Astrocyte of the hippocampus (primary cell): ENCODE measurements at regions not wholly inside any gene's neighbourhood (a gene's known extent, or its start where the extent isn't known, plus 50 kb on each side); places are given as distances from the start of the nearest gene placed in this dataset.
"Not testable (repeated sequence)": the region's sequence is repeated elsewhere in the genome, so short reads cannot be mapped to it uniquely, and the experiment has no call there.

Experiments
- DNase-seq: peaks from one replicate; pipeline ENCODE4 v3.0.0; 2011; ENCODE audit warnings: low read depth, low spot score

DNA sequence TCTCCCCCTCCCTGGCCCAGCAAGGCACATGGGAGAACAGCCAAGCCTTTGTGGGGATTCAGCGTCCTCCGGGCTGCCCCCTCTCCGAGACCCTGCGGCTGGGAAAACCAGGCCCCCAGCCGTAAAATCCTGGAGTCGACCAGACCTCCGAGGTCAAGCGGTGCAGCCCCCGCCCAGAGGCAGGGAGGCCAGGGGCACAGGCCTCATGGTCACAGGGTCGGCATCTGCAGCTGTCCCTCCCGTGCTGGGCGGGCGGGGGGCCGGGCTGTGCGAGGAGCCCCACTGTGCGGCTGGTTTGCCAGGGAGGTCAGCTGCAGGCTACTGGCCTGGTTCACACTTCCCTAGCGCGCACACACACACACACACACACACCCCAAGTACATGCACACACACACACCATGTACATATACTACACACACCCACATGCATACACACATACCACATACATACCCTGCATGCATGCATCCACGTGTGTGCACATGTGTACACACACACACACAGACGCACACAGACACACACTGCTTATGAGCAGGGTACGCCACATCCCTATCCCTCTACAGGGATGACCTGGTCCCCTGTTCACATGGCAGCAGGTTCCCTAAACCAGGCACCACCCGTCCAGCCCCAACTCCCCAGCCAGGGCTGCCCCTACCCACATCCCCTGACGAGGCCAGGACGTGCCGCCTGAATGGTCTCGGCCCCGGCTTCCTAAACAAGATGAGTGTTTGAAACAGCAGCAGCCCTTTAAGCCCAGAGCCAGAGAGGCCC, 108.9 kb upstream of the CIBAR2 start:
- DNase-seq = no peak

DNA sequence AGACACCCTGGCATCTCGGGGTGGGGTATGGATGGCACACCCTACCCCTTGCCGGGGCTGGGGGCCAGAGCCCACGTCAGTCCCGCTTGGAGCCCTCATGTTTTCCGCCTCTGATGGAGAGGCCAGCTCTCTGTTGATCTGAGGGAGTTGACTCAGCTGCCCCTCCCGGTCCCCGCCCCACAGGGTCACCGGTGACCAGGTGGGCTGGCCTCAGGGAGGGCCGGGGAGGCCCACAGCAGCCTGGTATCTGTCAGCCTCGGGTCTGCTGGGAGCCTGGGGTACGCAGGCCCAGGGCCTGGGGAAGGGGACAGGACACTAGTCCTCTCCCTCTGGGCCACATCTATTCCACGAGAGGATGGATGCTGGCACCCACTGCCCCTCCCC, 109.5 kb upstream of the CIBAR2 start:
- no peak for DNase-seq

DNA sequence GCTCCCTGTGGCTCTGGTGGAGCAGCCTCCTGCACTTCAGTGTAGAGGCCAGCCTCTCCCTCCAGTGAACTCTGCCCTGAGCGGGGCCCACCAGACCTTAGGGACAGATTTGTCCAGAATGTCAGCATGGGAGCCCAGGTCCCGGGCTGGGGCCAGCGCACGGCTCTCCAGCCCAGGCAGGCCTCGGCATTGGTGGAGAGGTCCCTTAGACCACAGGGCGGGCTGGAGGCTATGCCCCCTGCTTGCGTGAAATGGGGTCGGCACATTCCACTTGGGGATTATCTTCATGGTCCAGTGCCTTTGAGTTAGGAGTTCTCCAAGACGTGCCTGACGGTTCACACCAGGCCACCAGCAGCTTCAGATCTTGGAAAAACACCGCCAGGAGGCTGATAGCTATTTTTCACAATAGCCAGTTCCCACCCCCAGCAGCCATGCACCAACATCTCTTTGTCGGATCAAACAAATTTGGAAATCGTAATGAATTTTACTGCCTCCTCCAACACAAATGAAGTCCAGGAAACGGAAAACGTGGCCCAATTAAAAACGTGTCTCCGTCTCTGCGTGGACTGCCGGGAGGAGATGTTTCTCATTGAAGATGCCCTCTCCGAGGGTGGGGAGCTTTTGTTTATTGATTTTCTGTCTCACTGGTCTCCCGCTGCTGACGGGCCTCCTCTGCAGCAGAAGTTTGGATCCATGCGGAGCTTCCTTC, 110.0 kb upstream of the CIBAR2 start:
- no peak for DNase-seq

DNA sequence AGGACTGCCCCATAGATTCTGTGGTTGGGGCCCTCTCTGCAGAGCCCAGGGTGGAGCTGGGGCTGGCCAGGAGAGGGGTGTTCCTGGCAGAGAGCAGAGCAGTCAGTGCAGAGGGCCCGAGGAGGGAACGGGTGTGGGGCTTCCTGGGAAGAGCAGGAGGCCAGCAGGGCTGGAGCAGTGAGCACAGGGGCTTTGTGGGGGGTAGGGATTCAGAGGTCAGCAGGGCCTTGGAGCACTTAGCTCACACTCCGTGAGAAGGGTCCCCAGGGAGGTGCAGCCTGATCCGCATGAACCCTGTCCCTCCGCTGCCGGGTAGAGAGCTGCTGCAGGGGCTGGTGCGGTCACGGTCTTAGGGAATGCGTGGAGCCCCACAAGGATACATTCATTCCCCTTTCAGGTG, 113.0 kb upstream of the CIBAR2 start:
- DNase-seq = no peak

GRCh38 chr16:85225721-85226120, 113.4 kb upstream of the CIBAR2 start:
- no peak for DNase-seq

- DNase-seq = peak; percentile 74
Observed at GRCh38 chr16:85227084-85227945, 115.0 kb upstream of the CIBAR2 start.

DNA sequence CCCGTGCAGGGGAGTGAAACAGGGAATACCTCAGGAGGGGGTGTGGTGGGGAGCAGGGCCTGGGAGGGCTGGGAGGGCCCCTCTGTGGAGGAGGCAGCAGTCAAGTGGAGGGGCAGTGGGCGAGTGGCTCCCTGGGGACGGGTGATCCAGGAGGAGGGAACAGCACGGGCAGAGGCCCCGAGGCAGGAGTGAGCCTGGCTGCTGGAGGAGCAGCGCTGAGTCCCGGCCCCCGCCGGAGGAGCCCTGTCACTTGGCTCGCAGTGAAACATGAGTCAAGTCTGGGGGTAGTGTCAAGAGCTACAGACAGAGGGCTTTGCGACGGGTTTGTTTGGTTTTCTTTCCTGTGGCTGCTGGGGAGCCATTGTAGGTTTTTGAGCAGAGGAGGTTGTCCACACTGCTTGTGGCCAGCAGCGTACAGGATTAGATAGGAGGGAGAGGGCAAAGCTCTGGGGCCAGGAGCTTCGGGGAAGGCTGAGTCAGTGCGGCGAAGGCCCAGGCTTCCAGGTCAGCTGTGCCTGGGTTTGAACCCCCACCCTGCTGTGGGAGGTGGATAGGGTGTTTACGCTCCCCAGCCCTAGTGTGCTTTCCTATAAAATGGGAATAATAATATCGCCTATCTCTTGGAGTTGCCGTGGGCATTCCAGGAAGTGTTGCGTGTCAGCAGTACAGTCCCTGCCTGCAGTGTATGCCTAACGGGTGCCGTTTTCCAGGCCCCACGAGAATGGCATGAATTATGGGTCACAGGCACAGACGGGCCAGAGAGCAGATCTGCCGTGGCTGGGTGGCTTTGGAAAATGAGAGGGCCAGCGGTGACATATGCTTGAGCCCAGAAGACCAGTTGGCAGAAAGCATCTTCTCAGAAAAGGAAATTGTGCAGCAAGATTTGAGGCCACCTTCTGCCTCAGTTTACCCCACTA, 115.9 kb upstream of the CIBAR2 start:
- peak; percentile 84 for DNase-seq

- no peak for DNase-seq
Observed at GRCh38 chr16:85228970-85229430, 116.7 kb upstream of the CIBAR2 start.

DNA sequence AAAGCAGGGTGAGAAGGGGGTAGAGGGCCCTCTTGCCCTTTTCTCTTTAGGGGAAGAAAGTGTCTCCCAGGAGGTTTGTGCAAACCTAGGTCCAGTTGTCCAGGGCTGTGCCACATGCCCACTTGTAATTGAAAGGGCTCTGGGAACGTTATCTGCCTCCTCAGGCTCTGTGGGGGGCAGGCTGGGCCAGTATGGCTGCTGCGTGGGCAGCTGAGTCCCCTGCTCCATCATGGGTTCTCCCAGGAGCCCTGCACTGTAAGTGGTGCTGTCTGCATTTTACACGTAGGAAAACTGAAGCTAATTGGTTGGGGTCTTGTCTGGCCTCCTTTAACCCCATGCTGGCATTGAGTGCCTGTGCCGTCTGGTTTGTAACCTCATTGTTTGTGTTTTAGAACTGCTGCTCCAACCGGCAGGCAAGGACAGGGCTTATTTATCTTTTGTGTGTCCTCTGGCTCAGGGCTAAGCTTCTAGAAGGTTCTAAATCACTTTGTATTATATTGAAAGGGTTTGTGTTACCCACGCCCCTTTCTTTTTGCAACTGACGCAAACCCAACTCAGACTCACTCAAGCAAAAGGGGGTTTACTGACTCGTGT, 117.7 kb upstream of the CIBAR2 start:
- peak; percentile 49 for DNase-seq

GRCh38 chr16:85230764-85231383, 118.6 kb upstream of the CIBAR2 start:
- DNase-seq = not testable (repeated sequence)

DNA sequence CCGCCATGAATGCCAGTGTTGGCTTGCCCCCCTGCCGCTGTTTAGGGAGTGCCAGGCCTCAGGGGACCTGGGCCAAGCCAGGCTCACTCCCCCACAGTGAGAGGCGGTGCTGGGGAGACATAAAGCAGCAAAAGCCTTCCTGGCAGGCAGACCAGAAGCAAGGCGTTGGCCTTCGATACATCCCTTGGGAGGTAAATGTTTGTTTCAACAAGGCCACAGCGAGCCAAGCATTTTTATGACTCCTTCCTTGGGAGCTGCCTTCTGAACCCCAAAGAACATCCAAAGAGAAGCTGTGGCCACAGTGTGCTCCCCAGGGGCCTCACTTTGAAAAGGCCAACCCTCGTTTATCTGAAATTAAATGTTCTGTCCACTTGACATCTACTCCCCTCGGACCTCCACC, 119.7 kb upstream of the CIBAR2 start:
- no peak for DNase-seq

DNA sequence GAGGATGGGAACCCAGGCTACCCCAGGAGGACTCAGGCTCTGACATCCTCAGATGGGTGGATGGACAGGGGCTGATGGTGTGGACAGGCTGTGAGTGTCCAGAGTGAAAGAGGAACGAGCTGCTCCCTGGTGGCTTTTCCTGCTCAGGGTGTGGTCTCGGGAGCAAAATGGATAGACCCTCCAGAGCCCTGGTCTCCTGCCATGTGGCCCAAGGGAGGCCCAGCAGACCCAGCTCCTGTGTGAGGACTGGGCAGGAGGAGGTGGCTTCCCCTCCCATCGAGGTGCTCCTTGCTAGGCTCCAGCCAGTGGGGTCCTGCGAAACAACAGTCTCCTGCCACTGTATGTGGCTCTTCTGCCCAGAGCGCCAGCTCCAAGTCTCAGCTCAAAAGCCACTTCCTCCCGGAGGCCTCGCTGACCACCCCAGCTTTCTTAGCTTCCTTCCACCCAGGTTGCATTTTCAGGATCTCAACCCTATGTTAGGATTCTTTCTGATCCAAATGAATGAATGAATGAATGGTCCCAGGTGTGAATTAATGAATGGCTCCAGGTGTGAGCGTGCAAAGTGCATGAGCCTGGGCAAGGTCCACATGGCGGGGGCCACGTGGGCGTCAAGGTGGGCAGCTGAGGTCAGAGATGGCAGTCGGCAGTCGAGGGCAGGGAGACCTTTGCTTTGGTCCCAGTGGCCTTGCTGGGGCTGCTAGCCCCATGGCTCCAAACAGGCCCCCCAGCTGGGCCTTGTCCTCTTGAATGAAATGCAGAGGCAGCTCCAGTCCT, 120.3 kb upstream of the CIBAR2 start:
- no peak for DNase-seq

GRCh38 chr16:85233516-85233915, 121.2 kb upstream of the CIBAR2 start:
- DNase-seq = no peak

DNA sequence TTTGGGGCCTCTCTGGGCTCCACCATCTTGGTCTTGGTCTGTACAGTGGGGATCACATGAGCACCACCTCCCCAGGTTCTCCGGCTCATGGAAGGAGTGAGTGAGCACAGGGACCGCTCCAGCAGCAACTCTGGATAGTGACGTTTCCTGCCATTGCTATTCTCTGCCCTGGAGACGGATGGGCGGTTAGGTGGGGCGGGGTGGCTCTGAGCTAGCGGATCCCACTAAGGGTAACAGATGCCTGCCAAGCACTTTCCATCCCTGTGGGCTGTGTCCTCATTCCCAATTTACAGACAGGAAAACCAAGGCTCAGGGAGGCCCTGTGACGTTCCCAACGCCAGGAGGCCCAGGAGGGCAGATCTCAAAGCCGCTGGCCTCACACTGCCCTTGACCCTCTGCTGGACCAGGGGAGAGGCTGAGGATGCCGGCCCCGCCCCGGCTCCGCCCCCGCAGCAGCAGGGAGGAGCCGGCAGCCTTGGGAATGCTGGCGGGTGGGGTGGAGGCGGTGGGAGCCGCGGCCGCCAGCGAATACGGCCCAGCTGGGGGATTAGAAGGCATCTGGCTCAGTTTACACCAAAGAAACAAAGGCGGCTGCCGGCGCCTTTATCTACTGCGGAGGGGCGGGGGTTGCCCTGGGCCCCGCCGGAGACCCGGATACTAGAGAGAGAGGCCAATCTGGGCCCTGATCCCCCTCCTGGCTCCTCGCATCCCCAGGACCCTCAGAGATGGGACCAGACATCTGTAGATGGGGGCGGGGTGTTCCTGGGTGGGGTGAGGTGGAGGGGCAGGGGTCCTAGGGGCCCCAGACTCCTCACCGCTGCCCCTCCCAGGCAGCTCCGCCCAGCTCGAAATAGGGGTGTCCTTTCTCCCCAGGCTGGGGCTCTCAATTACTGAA, 122.3 kb upstream of the CIBAR2 start:
- DNase-seq = peak; percentile 93

DNA sequence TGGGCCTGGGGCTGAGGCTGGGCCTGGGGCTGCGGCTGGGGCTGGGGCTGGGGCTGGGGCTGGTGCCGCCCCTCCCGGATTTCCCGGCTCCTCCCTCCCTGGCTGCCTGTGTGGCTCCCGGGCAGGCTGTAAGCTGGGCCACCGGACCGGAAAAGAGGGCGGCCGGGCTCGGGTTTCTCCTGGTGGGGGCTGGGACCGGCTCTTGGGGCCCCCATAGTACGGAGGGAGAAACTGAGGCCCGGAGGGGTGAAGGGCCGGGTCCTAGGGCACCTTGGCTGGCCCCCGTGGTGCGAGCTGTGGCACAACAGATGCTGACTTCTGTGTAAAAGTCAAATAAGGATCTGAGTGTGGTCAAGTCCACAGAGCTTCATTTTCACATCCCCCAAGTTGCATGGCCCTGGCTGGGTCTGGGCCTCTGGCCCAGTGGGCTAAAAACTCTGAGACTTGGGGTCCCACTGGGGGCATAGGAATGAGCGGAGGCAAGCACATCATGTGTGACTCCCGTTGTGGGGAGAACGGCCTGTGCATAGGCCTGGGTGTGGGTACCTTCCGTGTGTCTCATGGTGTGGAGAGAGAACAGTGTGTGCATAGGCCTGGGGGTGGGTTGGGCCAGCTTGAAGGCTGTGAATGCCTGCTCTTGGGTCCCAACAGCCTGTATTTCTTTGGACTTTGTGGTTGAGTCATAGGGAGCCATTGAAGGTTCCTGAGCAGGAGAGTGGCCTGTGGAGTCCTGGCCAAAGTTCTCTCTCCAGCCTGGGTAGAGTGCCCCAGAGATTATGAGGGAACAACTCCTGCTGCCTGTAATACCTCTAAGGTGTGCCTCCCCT, 123.9 kb upstream of the CIBAR2 start:
- peak; percentile 55 for DNase-seq

- no peak for DNase-seq
Observed at GRCh38 chr16:85236818-85237150, 124.5 kb upstream of the CIBAR2 start.

DNA sequence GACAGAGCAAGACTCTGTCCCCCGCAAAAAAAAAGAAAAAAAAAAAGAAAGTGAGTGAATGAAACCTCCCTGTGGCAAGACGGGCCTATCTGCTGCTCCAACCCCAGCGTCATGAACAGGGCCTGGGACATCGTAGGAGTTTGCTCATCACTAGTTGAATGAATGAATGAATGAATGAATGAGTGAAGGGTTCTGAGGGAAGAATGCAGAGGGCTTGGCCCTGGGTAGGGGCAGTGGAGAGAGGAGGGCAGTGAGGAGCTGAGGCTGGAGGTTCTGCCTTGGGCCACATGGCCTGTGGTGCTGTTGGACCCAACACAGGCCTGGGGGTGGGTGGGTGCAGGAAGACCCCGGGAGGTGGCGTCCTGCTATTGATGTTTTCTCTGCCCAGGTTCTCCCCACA, 125.5 kb upstream of the CIBAR2 start:
- no peak for DNase-seq

DNA sequence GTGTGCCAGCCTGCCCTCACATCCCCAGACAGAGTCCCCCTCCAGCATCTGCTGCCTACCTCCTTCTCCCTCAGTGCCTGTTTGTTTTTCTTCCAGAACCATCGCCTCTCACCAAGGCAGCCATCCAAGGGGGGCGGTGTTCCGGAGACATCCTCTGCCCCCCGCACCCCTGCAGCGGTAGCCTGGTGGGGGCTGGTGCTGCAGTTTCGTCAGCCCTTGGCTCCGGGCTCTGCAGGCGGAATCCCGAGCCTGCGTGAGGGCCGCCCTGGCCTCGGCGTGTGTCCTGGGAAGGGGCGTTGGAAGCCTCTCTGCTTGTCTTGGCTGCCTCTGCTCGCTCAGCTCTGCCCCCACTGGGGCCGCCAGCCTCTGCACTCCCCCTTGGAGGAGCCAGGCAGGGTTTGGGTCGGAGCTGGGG, 126.0 kb upstream of the CIBAR2 start:
- DNase-seq = peak; percentile 91
